ENCODE measurements at regions not wholly inside any gene's neighbourhood (a gene's known extent, or its start where the extent isn't known, plus 50 kb on each side); places are given as distances from the start of the nearest gene placed in this dataset.

DNA sequence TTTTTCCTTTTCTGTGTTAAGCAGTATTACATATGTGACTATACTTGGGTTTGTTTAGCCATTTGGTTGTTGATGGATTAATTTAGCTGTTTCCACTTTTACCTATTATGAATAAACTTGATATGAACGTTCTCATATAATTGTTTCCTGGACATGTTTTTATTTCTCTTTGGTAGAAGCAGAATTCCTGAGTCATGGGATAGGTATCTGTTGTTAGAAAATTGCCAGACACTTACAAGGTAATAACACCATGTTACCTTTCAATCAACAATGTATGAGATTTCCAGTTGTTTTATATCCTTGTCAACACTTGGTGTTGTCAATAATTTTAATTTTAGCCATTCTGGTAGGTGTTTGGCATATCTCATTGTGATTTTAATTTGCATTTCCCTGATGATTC, 475.4 kb downstream of the IGSF11 start:
- Mint-ChIP-seq H3K36me3 (ENCODE audit: low read depth) (no peaks in the 10 kb centered on the region), H3K4me3 (no peak overlapping the region), H3K27me3 (no peaks in the 10 kb centered on the region), H3K4me1 (ENCODE audit: low read depth) (no peaks in the 10 kb centered on the region), H3K9me3 (no peaks in the 10 kb centered on the region), H3K27ac (no peak overlapping the region)
- DNase-seq, result no peak

DNA sequence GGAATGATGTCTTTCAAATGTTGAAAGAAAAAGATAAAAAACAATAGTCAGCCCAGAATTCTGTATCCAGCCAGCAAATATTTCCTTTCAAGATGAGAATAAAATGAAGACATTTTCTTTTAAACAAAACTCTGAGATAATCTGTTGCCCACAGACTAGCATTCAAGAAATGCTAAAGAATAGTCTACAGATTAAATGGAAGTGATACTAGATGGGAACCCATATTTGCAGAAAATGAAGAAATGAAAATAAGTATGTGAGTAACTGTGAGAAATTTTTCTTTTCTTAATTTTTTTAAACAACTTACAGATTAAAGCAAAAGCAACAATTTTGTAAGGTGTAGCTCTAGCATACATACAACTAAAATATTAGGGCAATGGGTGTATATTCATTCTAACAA, 469.8 kb downstream of the IGSF11 start:
- DNase-seq, result no peak
- H3K4me3 Mint-ChIP-seq, result no peak overlapping the region
- no peak overlapping the region for H3K27ac Mint-ChIP-seq
- H3K9me3 Mint-ChIP-seq, result peaks cover 17% of the 10 kb centered on the region
- no peaks in the 10 kb centered on the region for H3K4me1 Mint-ChIP-seq (ENCODE audit: low read depth)
- H3K36me3 Mint-ChIP-seq (ENCODE audit: low read depth), result no peaks in the 10 kb centered on the region
- no peaks in the 10 kb centered on the region for H3K27me3 Mint-ChIP-seq

DNA sequence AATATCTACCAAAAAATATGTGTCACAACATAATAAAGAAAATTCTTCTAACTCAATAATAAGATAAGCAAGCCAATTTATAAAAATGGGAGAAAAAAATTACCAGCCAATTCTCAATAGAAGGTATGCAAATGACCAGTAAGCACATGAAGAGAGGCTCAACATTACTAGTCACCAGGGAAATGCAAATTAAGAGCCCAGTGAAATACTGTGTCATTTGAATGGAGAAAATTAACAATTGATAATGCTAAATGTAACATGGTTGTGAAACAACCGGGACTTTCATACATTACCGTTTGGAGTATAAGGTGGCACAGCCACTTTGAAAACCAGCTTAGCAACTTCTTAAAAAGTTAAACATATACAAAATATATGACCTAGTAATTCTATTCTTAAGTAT, 460.7 kb downstream of the IGSF11 start:
- H3K4me3 Mint-ChIP-seq, result no peak overlapping the region
- no peaks in the 10 kb centered on the region for H3K4me1 Mint-ChIP-seq (ENCODE audit: low read depth)
- peaks cover 15% of the 10 kb centered on the region for H3K9me3 Mint-ChIP-seq
- H3K36me3 Mint-ChIP-seq (ENCODE audit: low read depth), result no peaks in the 10 kb centered on the region
- no peak overlapping the region for H3K27ac Mint-ChIP-seq
- no peaks in the 10 kb centered on the region for H3K27me3 Mint-ChIP-seq
- no peak for DNase-seq

DNA sequence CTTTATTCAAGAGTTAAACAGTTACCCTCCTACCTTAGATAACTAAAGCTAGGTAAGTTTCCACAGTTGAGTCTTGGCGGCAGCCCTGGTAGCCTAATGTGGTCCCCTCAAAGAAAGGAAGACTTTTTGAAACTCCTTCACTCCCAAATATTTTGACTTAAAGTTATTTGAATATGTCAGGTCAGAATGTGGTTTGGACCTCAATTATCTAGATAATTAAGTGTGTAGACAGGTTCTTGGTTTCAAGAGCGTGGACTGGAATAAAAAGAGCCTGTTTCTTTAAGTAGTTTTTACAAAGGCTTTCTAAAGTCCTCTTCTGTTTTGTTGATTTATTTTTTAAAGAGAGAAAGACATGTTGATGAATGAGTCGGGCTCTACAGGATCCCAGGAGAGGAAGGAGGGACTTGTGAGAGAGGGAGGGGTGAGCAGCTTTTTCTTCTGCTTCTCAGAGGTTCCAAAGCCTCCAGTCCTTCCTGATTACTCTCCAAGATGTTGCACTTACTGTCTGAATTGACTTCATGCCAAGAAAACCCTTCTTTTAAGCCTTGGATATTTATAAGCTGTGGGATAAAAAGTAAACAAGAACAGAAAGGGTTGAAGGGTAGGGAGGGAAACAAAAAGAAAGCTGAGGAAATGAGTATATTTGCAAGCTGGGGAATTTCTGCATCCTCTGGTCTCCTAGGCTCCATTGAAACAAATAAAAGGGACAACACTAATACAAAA, 457.4 kb downstream of the IGSF11 start:
- Mint-ChIP-seq H3K4me3 (no peak overlapping the region), H3K27ac (no peak overlapping the region), H3K27me3 (no peaks in the 10 kb centered on the region), H3K4me1 (ENCODE audit: low read depth) (no peaks in the 10 kb centered on the region), H3K9me3 (no peaks in the 10 kb centered on the region), H3K36me3 (ENCODE audit: low read depth) (no peaks in the 10 kb centered on the region)
- DNase-seq, result no peak

DNA sequence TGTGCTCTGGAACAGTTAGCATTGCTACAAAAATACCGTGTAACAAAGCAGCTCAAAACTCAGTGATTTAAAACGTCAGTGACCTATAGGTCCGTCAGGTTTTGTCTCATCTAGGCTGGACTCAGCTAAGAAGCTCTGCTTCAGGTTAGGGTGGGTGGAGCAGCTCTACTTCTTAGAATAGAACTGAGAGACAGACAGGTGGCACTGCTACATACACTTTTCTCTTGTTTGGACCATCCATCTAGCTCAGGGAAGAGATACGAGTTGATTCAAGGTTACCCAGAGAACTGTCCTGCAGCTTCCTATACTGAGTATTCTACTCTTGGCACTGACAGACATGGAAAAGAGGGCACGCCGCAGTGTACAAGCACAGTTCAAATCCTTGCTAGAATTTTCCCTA, 456.1 kb downstream of the IGSF11 start:
- H3K4me1 Mint-ChIP-seq (ENCODE audit: low read depth), result no peaks in the 10 kb centered on the region
- no peak overlapping the region for H3K4me3 Mint-ChIP-seq
- no peaks in the 10 kb centered on the region for H3K27me3 Mint-ChIP-seq
- H3K27ac Mint-ChIP-seq, result no peak overlapping the region
- DNase-seq, result no peak
- H3K36me3 Mint-ChIP-seq (ENCODE audit: low read depth), result no peaks in the 10 kb centered on the region
- H3K9me3 Mint-ChIP-seq, result no peaks in the 10 kb centered on the region

DNA sequence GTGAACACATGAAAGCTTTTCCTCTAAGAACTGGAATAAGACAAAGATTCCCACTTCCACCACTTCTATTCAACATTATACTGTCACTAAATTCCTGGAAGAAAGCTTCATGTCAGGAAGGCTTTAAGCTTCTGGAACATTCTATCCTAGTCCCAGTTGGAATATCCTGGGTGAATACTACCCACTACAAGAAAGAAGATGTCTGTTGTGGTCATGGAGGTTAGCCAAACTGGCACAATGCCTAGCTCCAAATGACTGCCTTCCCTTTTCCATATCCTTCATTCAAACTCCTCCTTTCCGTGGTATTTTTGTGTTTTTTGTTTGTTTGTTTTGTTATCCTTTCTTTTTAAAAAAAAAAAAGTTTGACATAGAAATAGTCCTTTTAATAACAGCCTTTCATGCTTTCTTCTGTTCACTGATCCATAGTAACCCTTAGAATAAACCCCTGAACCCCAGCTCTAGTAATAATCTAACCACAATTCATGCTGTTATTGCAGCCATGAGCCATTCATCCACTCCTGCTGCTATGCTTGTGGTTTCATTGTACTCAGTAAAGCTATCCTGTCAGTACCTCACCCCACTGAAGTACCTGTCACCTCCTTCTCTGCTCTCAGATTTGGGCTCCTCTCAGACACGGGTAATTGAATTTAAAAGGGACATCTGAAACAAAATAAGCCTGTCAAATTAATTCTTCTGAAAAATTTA, 447.5 kb downstream of the IGSF11 start:
- no peak overlapping the region for H3K27ac Mint-ChIP-seq
- no peaks in the 10 kb centered on the region for H3K36me3 Mint-ChIP-seq (ENCODE audit: low read depth)
- H3K27me3 Mint-ChIP-seq, result no peaks in the 10 kb centered on the region
- no peak for DNase-seq
- H3K4me3 Mint-ChIP-seq, result no peak overlapping the region
- H3K9me3 Mint-ChIP-seq, result no peaks in the 10 kb centered on the region
- no peaks in the 10 kb centered on the region for H3K4me1 Mint-ChIP-seq (ENCODE audit: low read depth)

DNA sequence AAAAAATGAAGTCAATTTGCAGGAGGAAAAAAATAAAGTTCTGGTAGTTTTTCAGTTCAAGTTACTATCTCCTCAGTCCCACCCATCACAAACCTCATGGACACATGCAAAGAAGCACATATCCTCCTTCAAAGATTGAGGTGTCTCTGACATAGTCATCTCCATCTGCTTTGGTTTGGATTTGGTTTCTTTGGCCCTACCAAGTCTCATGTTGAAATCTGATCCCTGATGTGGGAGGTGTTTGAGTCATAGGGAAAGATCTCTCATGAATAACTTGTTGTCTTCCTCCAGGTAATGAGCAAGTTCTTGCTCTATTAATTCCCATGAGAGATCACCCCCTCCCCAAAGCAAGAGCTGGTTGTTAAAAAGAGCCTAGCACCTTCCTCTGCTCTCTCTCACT, 446.8 kb downstream of the IGSF11 start:
- DNase-seq, result no peak
- H3K27ac Mint-ChIP-seq, result no peak overlapping the region
- H3K36me3 Mint-ChIP-seq (ENCODE audit: low read depth), result no peaks in the 10 kb centered on the region
- H3K4me1 Mint-ChIP-seq (ENCODE audit: low read depth), result no peaks in the 10 kb centered on the region
- H3K4me3 Mint-ChIP-seq, result no peak overlapping the region
- H3K9me3 Mint-ChIP-seq, result peaks cover 3% of the 10 kb centered on the region
- no peaks in the 10 kb centered on the region for H3K27me3 Mint-ChIP-seq

DNA sequence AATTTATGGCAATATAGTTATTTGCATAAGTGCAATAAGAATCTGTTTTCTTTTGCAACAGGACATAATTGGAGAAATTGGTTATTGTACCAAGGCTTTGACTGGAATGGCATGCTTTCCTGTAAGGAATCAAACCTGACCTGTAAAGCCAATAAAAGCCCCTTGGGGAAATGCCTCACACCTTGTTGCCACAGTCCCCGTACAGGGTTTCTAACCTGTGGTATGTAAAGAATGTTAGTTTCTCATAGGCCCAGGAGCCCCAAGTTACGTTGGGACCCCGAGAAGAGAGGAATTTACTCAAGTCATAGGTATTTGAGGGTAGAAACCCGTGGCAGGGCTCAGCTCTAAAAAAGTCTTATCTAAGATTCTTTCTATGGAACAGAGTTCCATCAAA, 441.4 kb downstream of the IGSF11 start:
- DNase-seq, result no peak
- Mint-ChIP-seq H3K27me3 (no peaks in the 10 kb centered on the region), H3K27ac (no peak overlapping the region), H3K4me3 (no peak overlapping the region), H3K9me3 (peaks cover 9% of the 10 kb centered on the region), H3K36me3 (ENCODE audit: low read depth) (no peaks in the 10 kb centered on the region), H3K4me1 (ENCODE audit: low read depth) (no peaks in the 10 kb centered on the region)

DNA sequence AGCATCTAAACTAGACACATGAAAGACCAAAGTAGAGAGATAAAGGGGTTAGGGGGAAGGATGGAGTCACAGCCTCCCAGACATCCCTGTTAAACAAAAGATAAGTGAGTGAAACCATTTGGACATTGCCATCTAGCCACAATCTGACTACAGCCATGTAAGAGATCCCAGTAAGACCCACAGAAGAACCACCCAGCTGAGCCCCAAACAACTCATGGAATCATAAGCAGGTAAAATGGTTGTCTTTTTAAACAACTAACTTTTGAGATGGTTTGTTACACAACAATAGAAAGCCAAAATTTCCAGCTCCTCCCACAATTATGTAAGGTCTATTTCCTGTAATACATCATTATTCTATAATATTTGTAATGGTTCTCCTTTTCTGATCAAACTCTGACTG, 437.5 kb downstream of the IGSF11 start:
- no peaks in the 10 kb centered on the region for H3K36me3 Mint-ChIP-seq (ENCODE audit: low read depth)
- H3K9me3 Mint-ChIP-seq, result peaks cover 9% of the 10 kb centered on the region
- H3K4me3 Mint-ChIP-seq, result no peak overlapping the region
- H3K4me1 Mint-ChIP-seq (ENCODE audit: low read depth), result no peaks in the 10 kb centered on the region
- H3K27me3 Mint-ChIP-seq, result no peaks in the 10 kb centered on the region
- no peak for DNase-seq
- H3K27ac Mint-ChIP-seq, result no peak overlapping the region

DNA sequence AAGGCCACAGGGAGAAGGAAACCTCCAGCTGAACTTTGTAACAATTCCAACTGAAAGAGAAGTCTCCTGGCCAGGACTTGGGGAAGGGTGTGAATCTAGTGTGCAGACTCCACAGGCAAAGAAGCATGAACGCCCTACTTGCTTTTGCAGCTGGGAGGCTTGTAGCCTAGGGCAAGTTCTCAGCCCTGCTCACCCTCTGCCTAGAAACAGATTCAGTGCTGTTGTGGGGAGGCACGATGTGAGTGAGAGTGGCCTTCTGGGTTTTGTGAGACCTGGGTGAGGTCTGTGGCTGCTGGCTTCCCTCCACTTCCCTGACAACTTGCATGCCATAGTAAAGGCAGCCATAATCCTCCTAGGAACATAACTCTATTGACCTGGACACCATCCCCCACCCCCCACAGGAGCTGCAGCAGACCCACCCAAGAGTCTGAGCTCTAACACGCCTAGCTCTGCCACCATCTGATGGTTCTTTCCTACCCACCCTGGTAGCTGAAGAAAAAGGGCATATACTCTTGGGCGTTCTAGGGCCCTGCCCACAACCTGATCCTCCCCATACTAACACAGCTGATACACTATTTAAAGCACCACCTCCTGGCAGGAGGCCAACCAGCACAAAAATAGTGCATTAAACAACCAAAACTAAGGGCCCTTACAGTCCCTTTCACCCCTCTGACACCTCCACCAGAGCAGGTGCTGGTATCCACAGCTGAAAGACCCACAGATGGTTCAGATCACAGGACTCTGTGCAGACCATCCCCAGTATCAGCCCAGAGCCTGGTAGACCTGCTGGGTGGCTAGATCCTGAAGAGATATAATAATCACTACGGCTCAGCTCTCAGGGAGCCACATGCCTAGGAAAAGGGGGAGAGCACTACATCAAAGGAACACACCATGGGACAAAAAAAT, 426.5 kb downstream of the IGSF11 start:
- H3K27ac Mint-ChIP-seq, result no peak overlapping the region
- no peak for DNase-seq
- no peaks in the 10 kb centered on the region for H3K27me3 Mint-ChIP-seq
- H3K36me3 Mint-ChIP-seq (ENCODE audit: low read depth), result no peaks in the 10 kb centered on the region
- no peak overlapping the region for H3K4me3 Mint-ChIP-seq
- no peaks in the 10 kb centered on the region for H3K9me3 Mint-ChIP-seq
- no peaks in the 10 kb centered on the region for H3K4me1 Mint-ChIP-seq (ENCODE audit: low read depth)

DNA sequence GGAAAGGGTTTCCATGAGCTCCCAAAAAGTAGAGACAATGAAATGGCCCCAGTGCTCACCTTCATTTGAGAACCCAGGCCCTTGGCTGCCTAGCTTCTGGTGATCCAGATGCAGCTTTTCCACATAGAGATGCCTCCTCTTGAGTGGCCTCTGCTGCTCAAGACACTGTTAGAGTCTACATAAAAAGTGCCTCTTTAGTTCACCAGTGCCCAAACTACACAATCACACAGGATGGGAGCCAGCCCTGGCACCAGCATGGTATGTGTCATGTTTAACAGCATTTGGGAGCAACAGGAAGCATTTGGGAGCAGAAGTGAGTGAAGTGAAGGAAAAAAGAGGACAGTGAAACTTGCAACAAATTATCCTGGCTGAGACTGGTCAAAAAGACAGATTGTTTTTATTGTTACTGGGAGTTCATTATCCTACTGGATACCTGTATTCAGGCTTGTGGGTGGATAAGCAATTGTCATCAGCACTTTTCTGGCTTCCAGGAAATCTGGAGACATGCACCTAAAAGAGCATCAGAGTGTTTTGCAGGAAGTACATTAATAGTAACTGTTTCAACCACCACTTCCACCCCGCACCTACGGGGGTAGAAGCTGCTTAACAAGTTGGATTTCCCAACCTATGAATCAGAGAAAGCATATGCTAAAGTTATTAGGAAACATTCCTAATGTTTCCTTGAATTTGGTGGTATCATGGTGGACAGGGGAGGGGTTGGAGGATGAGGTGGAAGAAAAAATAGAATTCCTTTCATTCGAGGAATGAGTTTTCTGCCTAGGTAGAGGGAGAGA, 416.2 kb downstream of the IGSF11 start:
- Mint-ChIP-seq H3K4me3 (no peak overlapping the region), H3K9me3 (no peaks in the 10 kb centered on the region), H3K4me1 (ENCODE audit: low read depth) (no peaks in the 10 kb centered on the region), H3K27me3 (no peaks in the 10 kb centered on the region), H3K36me3 (ENCODE audit: low read depth) (no peaks in the 10 kb centered on the region), H3K27ac (no peak overlapping the region)
- no peak for DNase-seq

DNA sequence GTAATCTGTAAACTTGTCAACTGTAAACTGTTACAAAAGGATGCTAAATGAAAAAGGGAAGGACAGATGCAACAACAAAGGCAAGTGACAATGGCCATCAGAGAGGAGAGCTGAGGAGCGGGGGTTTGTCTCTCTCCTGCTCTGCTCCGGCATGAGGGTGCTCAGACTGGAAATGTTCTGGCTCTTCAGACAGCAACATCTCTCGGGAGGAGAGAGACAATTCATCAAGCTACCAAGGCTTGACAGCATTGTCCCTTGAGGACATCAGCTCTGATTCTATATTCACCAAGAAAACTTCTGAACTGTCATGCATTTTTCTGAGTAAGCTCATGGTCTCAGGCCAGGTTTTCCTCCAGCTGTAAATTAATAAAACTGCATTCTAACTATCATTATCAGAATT, 408.2 kb downstream of the IGSF11 start:
- no peak overlapping the region for H3K27ac Mint-ChIP-seq
- H3K27me3 Mint-ChIP-seq, result no peaks in the 10 kb centered on the region
- no peak for DNase-seq
- no peaks in the 10 kb centered on the region for H3K36me3 Mint-ChIP-seq (ENCODE audit: low read depth)
- H3K9me3 Mint-ChIP-seq, result no peaks in the 10 kb centered on the region
- no peaks in the 10 kb centered on the region for H3K4me1 Mint-ChIP-seq (ENCODE audit: low read depth)
- H3K4me3 Mint-ChIP-seq, result no peak overlapping the region

DNA sequence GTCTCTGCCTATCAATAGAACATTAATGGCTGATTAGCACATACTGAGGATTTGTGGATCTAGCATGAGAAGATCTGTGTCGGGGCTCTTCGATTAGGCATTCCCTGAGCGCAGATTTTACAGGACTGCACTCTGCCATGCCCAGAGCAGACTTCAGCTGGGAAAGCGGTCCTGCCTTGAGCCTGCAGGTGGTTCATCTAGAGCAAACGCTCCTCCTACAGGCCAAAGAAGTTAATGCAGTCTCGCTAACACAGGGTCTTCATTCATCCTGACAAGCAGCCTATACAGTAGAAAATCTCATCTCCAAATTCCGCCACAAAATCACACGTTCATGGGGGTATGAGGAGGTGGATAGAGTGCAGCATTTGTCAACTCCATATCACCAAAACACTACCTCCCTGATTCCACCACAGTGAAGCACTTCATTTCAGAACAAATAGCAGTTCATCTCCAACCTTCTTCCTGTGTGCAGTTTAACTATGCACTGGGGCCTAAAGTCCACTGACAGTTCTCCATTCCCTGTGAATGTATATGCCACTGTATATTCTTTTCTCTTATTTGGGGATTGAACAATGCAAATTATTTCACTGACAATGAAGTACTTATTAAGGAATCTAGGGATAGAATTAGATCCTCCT, 405.8 kb downstream of the IGSF11 start:
- H3K4me1 Mint-ChIP-seq (ENCODE audit: low read depth), result no peaks in the 10 kb centered on the region
- H3K36me3 Mint-ChIP-seq (ENCODE audit: low read depth), result no peaks in the 10 kb centered on the region
- no peak for DNase-seq
- no peaks in the 10 kb centered on the region for H3K27me3 Mint-ChIP-seq
- H3K9me3 Mint-ChIP-seq, result no peaks in the 10 kb centered on the region
- H3K27ac Mint-ChIP-seq, result no peak overlapping the region
- no peak overlapping the region for H3K4me3 Mint-ChIP-seq

DNA sequence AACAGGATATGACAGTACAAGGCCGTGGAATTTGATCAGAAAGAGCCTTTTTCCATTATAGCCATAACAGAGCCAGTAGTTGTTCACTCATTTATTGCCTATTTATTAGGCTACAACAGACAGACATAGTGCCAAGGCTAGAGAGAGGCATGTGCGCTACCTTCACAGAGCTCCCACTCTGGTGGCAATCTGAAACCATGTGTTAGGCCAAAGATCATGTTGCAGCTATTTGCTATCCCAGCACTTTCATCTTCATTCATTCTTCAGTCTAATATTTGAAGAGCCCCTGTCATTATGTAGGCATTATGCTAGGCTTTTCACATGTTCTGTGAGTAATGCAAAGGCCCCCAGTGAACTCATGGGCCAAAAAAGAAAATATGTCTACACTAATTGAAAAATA, 404.8 kb downstream of the IGSF11 start:
- Mint-ChIP-seq H3K27ac (no peak overlapping the region), H3K27me3 (no peaks in the 10 kb centered on the region), H3K36me3 (ENCODE audit: low read depth) (no peaks in the 10 kb centered on the region), H3K9me3 (no peaks in the 10 kb centered on the region), H3K4me3 (no peak overlapping the region), H3K4me1 (ENCODE audit: low read depth) (no peaks in the 10 kb centered on the region)
- no peak for DNase-seq
